VCaP (cell line): ENCODE measurements at regions not wholly inside any gene's neighbourhood (a gene's known extent, or its start where the extent isn't known, plus 50 kb on each side); places are given as distances from the start of the nearest gene placed in this dataset.
"Not testable (repeated sequence)": the region's sequence is repeated elsewhere in the genome, so short reads cannot be mapped to it uniquely, and the experiment has no call there.

Source experiments
- H3K27ac ChIP-seq: fragments of 450-650 bp; 2 replicates; pipeline ENCODE4 v1.5.1; 2017
- TF ChIP-seq, protein P1 (sequence below): fragments of 450-650 bp; conservative IDR thresholded peaks from 2 replicates; pipeline ENCODE4 v1.5.1; 2017; ENCODE audit warnings: mild to moderate bottlenecking, moderate library complexity

DNA sequence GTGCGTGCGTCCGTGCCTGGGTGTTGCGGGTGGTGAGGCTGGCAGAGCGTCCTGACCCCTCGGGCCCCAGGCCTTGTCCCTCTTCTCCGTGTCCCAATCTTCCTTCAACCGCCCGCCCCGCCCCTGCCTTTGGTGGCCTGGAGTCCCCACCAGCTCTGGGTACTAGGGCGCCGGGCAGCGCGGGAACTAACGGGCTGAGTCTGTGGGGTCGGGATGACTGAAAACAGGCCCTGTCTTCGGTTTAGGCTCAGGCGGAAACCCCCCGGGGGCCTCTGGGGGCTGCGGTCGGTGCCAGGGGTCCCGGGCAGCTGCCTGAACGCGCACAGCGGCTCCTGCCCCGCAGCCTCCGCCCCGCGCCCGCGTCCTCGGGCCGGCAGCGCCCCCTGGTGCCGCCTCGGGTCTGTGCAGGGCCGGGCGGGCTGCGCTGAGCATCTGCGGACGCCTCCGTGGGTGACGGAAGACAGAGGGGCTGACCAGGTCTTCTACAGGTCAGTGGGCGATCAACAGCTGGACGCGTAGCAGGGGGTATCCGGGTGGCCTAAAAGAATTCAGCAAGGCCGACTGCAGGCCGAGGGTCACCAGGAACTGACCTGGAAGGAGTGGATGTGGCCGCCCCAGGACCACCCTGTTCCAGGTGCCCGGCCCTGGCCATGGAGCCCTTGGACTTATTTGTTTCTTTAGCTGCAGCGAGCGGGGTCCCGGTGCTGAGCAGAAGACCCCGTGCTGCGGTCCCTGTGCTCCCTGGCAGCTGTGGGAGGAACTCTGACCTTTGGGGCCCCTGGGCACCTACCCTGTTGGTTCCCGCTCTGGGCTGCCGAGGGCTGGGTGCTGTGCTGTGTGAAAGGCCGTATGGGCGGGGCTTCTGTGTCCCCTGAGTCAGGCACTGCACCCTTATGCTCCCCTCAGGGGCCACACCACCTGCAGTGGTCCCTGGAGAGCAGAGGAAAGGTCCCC lies 130.2 kb upstream of the LPCAT1 start:
- H3K27ac ChIP-seq, result not testable (repeated sequence)
- TF ChIP-seq, protein P1, sequence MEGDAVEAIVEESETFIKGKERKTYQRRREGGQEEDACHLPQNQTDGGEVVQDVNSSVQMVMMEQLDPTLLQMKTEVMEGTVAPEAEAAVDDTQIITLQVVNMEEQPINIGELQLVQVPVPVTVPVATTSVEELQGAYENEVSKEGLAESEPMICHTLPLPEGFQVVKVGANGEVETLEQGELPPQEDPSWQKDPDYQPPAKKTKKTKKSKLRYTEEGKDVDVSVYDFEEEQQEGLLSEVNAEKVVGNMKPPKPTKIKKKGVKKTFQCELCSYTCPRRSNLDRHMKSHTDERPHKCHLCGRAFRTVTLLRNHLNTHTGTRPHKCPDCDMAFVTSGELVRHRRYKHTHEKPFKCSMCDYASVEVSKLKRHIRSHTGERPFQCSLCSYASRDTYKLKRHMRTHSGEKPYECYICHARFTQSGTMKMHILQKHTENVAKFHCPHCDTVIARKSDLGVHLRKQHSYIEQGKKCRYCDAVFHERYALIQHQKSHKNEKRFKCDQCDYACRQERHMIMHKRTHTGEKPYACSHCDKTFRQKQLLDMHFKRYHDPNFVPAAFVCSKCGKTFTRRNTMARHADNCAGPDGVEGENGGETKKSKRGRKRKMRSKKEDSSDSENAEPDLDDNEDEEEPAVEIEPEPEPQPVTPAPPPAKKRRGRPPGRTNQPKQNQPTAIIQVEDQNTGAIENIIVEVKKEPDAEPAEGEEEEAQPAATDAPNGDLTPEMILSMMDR, result peak; percentile 62

DNA sequence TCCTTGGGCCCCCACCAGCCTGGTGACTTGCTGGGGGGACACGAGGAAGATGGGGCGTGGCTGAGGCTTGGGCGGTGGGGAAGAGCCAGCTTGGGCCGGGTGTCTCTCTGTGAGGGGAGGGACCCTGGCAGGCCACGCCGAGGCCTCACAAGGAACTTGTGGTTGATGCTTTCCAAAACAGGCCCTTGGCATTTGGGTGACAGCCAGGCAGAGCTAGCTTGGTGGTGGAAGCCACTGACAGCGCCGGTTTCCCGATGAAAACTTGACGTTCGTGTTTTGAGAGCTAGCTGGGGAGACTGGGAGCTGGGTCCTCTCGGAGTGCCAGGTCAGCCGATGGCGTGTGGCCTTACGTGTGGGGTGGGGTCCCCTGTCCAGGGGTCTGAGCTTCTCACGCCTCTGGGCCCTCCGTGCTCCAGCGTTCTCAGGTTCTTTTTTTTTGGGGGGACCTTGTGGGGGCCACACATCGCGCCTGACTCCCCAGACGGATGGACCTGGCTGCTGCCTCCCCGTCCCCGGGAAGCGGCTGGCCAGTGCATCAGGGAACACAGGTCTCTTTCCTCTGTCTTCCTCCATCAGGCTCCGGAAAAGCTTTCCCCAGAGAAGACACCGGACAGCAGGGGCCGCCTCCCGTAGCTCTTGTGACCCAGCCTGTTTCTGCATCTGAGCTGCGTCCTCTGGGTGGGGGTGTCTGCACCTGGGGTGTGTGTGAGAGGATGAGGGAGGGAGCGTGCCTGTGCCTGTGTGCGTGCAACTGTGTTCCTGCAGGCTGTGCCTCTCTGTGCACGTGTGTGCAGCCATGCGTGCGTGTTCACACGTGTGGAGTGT lies 129.3 kb upstream of the LPCAT1 start:
- no peak overlapping the region for H3K27ac ChIP-seq
- TF ChIP-seq, protein P1, result no peak

DNA sequence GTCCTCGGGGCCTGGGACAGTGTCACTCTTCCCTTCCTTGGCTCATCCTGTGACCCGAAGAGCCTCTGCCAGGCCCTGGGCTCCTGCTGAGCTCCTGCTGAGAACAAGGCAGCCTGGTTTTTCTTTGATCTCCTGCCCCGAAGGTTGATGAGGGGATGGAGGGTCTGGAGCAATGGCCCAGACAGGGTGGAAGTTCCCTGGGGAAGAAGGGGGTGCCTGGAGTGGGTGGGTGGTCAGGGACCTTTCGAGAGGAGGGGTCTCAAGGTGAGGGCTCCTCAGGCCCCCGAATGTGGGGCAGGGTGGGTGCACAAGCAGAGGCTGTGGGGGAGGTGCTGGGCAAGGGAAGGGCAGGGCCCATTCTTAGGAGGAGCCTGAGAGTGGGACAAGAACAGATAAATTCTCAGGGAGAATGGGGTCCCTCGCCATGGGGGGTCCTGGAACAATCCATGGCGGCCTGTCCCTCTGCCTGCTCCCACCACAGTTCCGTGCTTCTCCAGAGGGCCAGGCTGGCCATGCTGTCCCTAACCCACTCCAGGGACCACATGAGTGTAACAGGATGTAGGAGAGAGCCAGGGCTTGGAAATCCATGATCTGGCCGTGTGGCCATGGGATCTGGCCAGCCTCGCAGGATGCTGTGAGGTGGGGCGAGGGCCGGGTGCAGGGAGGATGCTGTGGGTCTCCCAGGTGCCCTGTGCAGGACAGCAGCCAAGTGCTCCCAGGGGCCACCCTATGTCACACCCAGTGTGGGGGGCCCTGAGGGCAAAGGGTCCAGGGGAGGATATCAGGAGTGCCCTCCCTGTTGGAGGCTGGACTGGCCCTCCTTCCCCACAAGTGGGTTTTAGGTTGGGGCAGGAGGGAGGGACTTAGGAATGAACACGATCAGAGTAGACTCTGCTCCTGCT lies 128.5 kb upstream of the LPCAT1 start:
- H3K27ac ChIP-seq, result no peak overlapping the region
- TF ChIP-seq, protein P1, result no peak

DNA sequence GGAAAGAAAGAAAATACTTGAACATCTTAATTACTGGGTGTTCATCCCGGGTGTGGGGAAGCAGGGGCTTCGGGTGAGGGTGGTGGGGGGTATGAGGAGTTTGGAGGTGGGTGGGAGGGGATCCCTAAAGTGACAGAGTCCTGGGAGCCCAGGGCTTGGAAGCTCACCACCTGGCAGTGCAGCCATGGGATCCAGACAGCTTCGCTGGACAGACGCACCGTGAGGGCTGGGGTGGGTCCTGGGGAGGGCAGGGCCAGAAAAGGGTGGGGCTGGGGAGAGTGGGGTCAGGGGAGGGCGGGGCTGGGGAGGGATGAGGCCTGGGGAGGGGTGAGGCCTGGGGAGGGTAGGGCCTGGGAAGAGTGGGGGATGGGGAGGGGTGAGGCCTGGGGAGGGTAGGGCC lies 127.5 kb upstream of the LPCAT1 start:
- H3K27ac ChIP-seq, result no peak overlapping the region
- TF ChIP-seq, protein P1, result no peak

DNA sequence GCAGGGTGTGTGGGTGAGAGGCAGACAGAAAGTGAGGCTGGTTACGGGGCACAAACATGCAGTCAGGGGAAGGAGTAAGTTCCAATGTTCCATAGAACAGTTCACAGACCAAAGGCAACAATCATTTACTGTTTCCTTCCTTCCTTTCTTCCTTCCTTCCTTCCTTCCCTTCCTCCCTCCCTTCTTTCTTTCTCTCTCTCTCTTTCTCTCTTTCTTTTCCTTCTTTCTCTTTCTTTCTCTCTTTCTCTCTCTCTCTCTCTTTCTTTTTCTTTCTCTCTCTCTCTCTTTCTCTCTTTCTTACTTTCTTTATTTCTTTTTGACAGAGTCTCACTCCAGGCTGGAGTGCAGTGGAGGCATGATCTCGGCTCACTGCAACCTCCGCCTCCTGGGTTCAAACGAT lies 125.8 kb upstream of the LPCAT1 start:
- TF ChIP-seq, protein P1, result no peak
- no peak overlapping the region for H3K27ac ChIP-seq

DNA sequence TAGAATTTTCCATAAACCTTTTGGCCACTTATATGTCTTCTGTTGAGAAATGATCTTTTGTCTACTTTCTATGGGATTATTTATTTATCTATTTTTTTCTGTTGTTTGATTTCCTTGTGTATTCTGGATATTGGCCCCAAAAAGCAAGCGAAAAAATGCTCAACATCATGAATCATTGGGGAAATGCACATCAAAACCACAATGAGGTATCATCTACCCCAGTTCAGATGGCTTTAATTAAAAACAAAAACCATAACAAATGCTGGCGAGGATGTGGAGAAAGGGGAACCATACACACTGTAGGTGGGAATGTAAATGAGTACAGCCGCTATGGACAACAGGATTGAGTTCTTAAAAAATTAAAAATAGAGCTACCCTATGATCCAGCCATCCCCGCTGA lies 125.0 kb upstream of the LPCAT1 start:
- TF ChIP-seq, protein P1, result no peak
- no peak overlapping the region for H3K27ac ChIP-seq
